ENCODE measurements at regions not wholly inside any gene's neighbourhood (a gene's known extent, or its start where the extent isn't known, plus 50 kb on each side); places are given as distances from the start of the nearest gene placed in this dataset.
"Not testable (repeated sequence)": the region's sequence is repeated elsewhere in the genome, so short reads cannot be mapped to it uniquely, and the experiment has no call there.

- DNase-seq (ENCODE audit: low read depth), result no peak
- in situ Hi-C loops (cut with HindIII; ENCODE audit: low pct_unique_long_range_greater_than_20kb, low sequenced_read_pairs), result no loop called here
These were observed 442.2 kb downstream of the SLC6A15 start for GRCh38 chr12:84470361-84470760.

- in situ Hi-C loops (cut with HindIII; ENCODE audit: low pct_unique_long_range_greater_than_20kb, low sequenced_read_pairs), result no loop called here
These were observed 448.0 kb downstream of the SLC6A15 start for GRCh38 chr12:84464616-84465015.

GRCh38 chr12:84463741-84464495 lies 448.7 kb downstream of the SLC6A15 start:
- DNase-seq (ENCODE audit: low read depth), result no peak
- in situ Hi-C loops (cut with HindIII; ENCODE audit: low pct_unique_long_range_greater_than_20kb, low sequenced_read_pairs), result no loop called here

More at GRCh38 chr12:84464616-84465015, 448.0 kb downstream of the SLC6A15 start:
- no peak for DNase-seq (ENCODE audit: low read depth)

- DNase-seq (ENCODE audit: low read depth), result no peak
- in situ Hi-C loops (cut with HindIII; ENCODE audit: low pct_unique_long_range_greater_than_20kb, low sequenced_read_pairs), result no loop called here
These were observed 457.0 kb downstream of the SLC6A15 start for GRCh38 chr12:84455598-84455997.

- DNase-seq (ENCODE audit: low read depth); in situ Hi-C loops (cut with HindIII; ENCODE audit: low pct_unique_long_range_greater_than_20kb, low sequenced_read_pairs): not testable (repeated sequence)
These were observed 466.1 kb downstream of the SLC6A15 start for GRCh38 chr12:84446478-84446877.

- in situ Hi-C loops (cut with HindIII; ENCODE audit: low pct_unique_long_range_greater_than_20kb, low sequenced_read_pairs), result no loop called here
- DNase-seq (ENCODE audit: low read depth), result no peak
These were observed 476.5 kb downstream of the SLC6A15 start for GRCh38 chr12:84436134-84436533.

- in situ Hi-C loops (cut with HindIII; ENCODE audit: low pct_unique_long_range_greater_than_20kb, low sequenced_read_pairs), result no loop called here
- no peak for DNase-seq (ENCODE audit: low read depth)
These were observed 476.9 kb downstream of the SLC6A15 start for GRCh38 chr12:84435682-84436081.

- DNase-seq (ENCODE audit: low read depth), result no peak
- in situ Hi-C loops (cut with HindIII; ENCODE audit: low pct_unique_long_range_greater_than_20kb, low sequenced_read_pairs), result no loop called here
These were observed 490.3 kb downstream of the SLC6A15 start for GRCh38 chr12:84422340-84422739.

GRCh38 chr12:84421103-84421502 lies 491.5 kb downstream of the SLC6A15 start:
- DNase-seq (ENCODE audit: low read depth), result no peak
- in situ Hi-C loops (cut with HindIII; ENCODE audit: low pct_unique_long_range_greater_than_20kb, low sequenced_read_pairs), result no loop called here

GRCh38 chr12:84416626-84417025 lies 496.0 kb downstream of the SLC6A15 start:
- in situ Hi-C loops (cut with HindIII; ENCODE audit: low pct_unique_long_range_greater_than_20kb, low sequenced_read_pairs), result no loop called here
- no peak for DNase-seq (ENCODE audit: low read depth)

GRCh38 chr12:84415946-84416345 lies 496.7 kb downstream of the SLC6A15 start:
- in situ Hi-C loops (cut with HindIII; ENCODE audit: low pct_unique_long_range_greater_than_20kb, low sequenced_read_pairs), result no loop called here
- no peak for DNase-seq (ENCODE audit: low read depth)

- DNase-seq (ENCODE audit: low read depth), result no peak
- in situ Hi-C loops (cut with HindIII; ENCODE audit: low pct_unique_long_range_greater_than_20kb, low sequenced_read_pairs), result no loop called here
These were observed 498.9 kb downstream of the SLC6A15 start for GRCh38 chr12:84413656-84414055.

GRCh38 chr12:84412226-84412625 lies 500.4 kb downstream of the SLC6A15 start:
- DNase-seq (ENCODE audit: low read depth), result no peak
- in situ Hi-C loops (cut with HindIII; ENCODE audit: low pct_unique_long_range_greater_than_20kb, low sequenced_read_pairs), result no loop called here

- in situ Hi-C loops (cut with HindIII; ENCODE audit: low pct_unique_long_range_greater_than_20kb, low sequenced_read_pairs), result no loop called here
- no peak for DNase-seq (ENCODE audit: low read depth)
These were observed 501.6 kb downstream of the SLC6A15 start for GRCh38 chr12:84411031-84411430.

GRCh38 chr12:84408936-84409335 lies 503.7 kb downstream of the SLC6A15 start:
- no peak for DNase-seq (ENCODE audit: low read depth)
- in situ Hi-C loops (cut with HindIII; ENCODE audit: low pct_unique_long_range_greater_than_20kb, low sequenced_read_pairs), result no loop called here

GRCh38 chr12:84406720-84407119 lies 505.9 kb downstream of the SLC6A15 start:
- DNase-seq (ENCODE audit: low read depth); in situ Hi-C loops (cut with HindIII; ENCODE audit: low pct_unique_long_range_greater_than_20kb, low sequenced_read_pairs): not testable (repeated sequence)

GRCh38 chr12:84397846-84398245 lies 514.8 kb downstream of the SLC6A15 start:
- DNase-seq (ENCODE audit: low read depth), result no peak
- in situ Hi-C loops (cut with HindIII; ENCODE audit: low pct_unique_long_range_greater_than_20kb, low sequenced_read_pairs), result no loop called here

GRCh38 chr12:84397263-84397662 lies 515.3 kb downstream of the SLC6A15 start:
- no peak for DNase-seq (ENCODE audit: low read depth)
- in situ Hi-C loops (cut with HindIII; ENCODE audit: low pct_unique_long_range_greater_than_20kb, low sequenced_read_pairs), result no loop called here

GRCh38 chr12:84391176-84391575 lies 521.4 kb downstream of the SLC6A15 start:
- in situ Hi-C loops (cut with HindIII; ENCODE audit: low pct_unique_long_range_greater_than_20kb, low sequenced_read_pairs), result not testable (repeated sequence)

GRCh38 chr12:84384384-84384783 lies 528.2 kb downstream of the SLC6A15 start:
- in situ Hi-C loops (cut with HindIII; ENCODE audit: low pct_unique_long_range_greater_than_20kb, low sequenced_read_pairs), result no loop called here
- DNase-seq (ENCODE audit: low read depth), result no peak

More at GRCh38 chr12:84391176-84391575, 521.4 kb downstream of the SLC6A15 start:
- DNase-seq (ENCODE audit: low read depth), result not testable (repeated sequence)
